ENCODE measurements at regions not wholly inside any gene's neighbourhood (a gene's known extent, or its start where the extent isn't known, plus 50 kb on each side); places are given as distances from the start of the nearest gene placed in this dataset.

GRCh38 chr5:152488869-152489268, 83.8 kb upstream of the NMUR2 start:
- Mint-ChIP-seq H3K27ac (no peak overlapping the region), H3K4me1 (peaks cover 0 to 4% of the 10 kb centered on the region in 2 donors), H3K27me3 (ENCODE audit: low read depth in 2 of 2) (peaks cover 3 to 6% of the 10 kb centered on the region in 2 donors), H3K9me3 (no peaks in the 10 kb centered on the region), H3K4me3 (no peak overlapping the region), H3K36me3 (no peaks in the 10 kb centered on the region)
- Histone ChIP-seq H3K4me3 (ENCODE audit: low read length) (no peak overlapping the region), H3K9me3 (ENCODE audit: control insufficient read depth, insufficient read depth, low read length) (no peaks in the 10 kb centered on the region), H3K27ac (ENCODE audit: low read length) (no peak overlapping the region), H3K27me3 (ENCODE audit: control insufficient read depth, insufficient read depth, low read length) (no peaks in the 10 kb centered on the region), H3K4me1 (ENCODE audit: control insufficient read depth, insufficient read depth, low read length) (no peaks in the 10 kb centered on the region), H3K36me3 (ENCODE audit: control insufficient read depth, insufficient read depth, low read length) (no peaks in the 10 kb centered on the region)
- DNase-seq: no peak
- intact Hi-C loops (cut with micrococcal nuclease): no loop called here
- no peak for ATAC-seq
- TF ChIP-seq CTCF (IDR thresholded peaks at IDR 0.05): no peak
- WGBS (ENCODE audit: insufficient coverage): 37% methylated on average over 2 of the region's 2 CpGs

GRCh38 chr5:152499814-152500535, 94.9 kb upstream of the NMUR2 start:
- H3K27ac ChIP-seq (ENCODE audit: low read length): no peak overlapping the region
- intact Hi-C loops (cut with micrococcal nuclease): no loop called here
- H3K9me3 ChIP-seq (ENCODE audit: control insufficient read depth, insufficient read depth, low read length): no peaks in the 10 kb centered on the region
- ATAC-seq (no peak), DNase-seq (no peak)
- no peak overlapping the region for H3K4me3 ChIP-seq (ENCODE audit: low read length)
- peaks cover 6 to 27% of the 10 kb centered on the region in 2 donors for H3K27me3 Mint-ChIP-seq (ENCODE audit: low read depth in 2 of 2)
- H3K36me3 Mint-ChIP-seq: no peaks in the 10 kb centered on the region
- no peak overlapping the region for H3K27ac Mint-ChIP-seq
- H3K4me3 Mint-ChIP-seq: no peak overlapping the region
- no peaks in the 10 kb centered on the region for H3K27me3 ChIP-seq (ENCODE audit: control insufficient read depth, insufficient read depth, low read length)
- H3K4me1 Mint-ChIP-seq: no peaks in the 10 kb centered on the region
- H3K36me3 ChIP-seq (ENCODE audit: control insufficient read depth, insufficient read depth, low read length): no peaks in the 10 kb centered on the region
- H3K4me1 ChIP-seq (ENCODE audit: control insufficient read depth, insufficient read depth, low read length): no peaks in the 10 kb centered on the region
- WGBS (ENCODE audit: insufficient coverage): 84% methylated on average over 2 of the region's 4 CpGs
- no peaks in the 10 kb centered on the region for H3K9me3 Mint-ChIP-seq
- no peak for TF ChIP-seq CTCF (IDR thresholded peaks at IDR 0.05)

GRCh38 chr5:152501294-152501693, 96.2 kb upstream of the NMUR2 start:
- Mint-ChIP-seq H3K9me3 (no peaks in the 10 kb centered on the region), H3K27ac (no peak overlapping the region), H3K36me3 (no peaks in the 10 kb centered on the region), H3K27me3 (ENCODE audit: low read depth in 2 of 2) (peaks cover 3 to 20% of the 10 kb centered on the region in 2 donors), H3K4me3 (no peak overlapping the region), H3K4me1 (peaks cover 0 to 4% of the 10 kb centered on the region in 2 donors)
- no peaks in the 10 kb centered on the region for H3K27me3 ChIP-seq (ENCODE audit: control insufficient read depth, insufficient read depth, low read length)
- no peaks in the 10 kb centered on the region for H3K4me1 ChIP-seq (ENCODE audit: control insufficient read depth, insufficient read depth, low read length)
- intact Hi-C loops (cut with micrococcal nuclease): no loop called here
- no peaks in the 10 kb centered on the region for H3K9me3 ChIP-seq (ENCODE audit: control insufficient read depth, insufficient read depth, low read length)
- no peak overlapping the region for H3K4me3 ChIP-seq (ENCODE audit: low read length)
- no peak for TF ChIP-seq CTCF (IDR thresholded peaks at IDR 0.05)
- DNase-seq (no peak), ATAC-seq (no peak)
- 89% methylated on average over 2 of the region's 2 CpGs for WGBS (ENCODE audit: insufficient coverage)
- no peaks in the 10 kb centered on the region for H3K36me3 ChIP-seq (ENCODE audit: control insufficient read depth, insufficient read depth, low read length)
- no peak overlapping the region for H3K27ac ChIP-seq (ENCODE audit: low read length)

- no peak for TF ChIP-seq CTCF (IDR thresholded peaks at IDR 0.05)
- ATAC-seq (no peak), DNase-seq (no peak)
- intact Hi-C loops (cut with micrococcal nuclease): no loop called here
- H3K36me3 ChIP-seq (ENCODE audit: control insufficient read depth, insufficient read depth, low read length): no peaks in the 10 kb centered on the region
- Mint-ChIP-seq H3K4me3 (no peak overlapping the region), H3K9me3 (no peaks in the 10 kb centered on the region), H3K27me3 (ENCODE audit: low read depth in 2 of 2) (peaks cover 5 to 28% of the 10 kb centered on the region in 2 donors), H3K36me3 (no peaks in the 10 kb centered on the region), H3K27ac (no peak overlapping the region), H3K4me1 (peaks cover 0 to 4% of the 10 kb centered on the region in 2 donors)
- no peaks in the 10 kb centered on the region for H3K27me3 ChIP-seq (ENCODE audit: control insufficient read depth, insufficient read depth, low read length)
- 86% methylated on average over 3 of the region's 3 CpGs for WGBS (ENCODE audit: insufficient coverage)
- H3K4me1 ChIP-seq (ENCODE audit: control insufficient read depth, insufficient read depth, low read length): no peaks in the 10 kb centered on the region
- H3K27ac ChIP-seq (ENCODE audit: low read length): no peak overlapping the region
- H3K9me3 ChIP-seq (ENCODE audit: control insufficient read depth, insufficient read depth, low read length): no peaks in the 10 kb centered on the region
- no peak overlapping the region for H3K4me3 ChIP-seq (ENCODE audit: low read length)
These were observed 98.1 kb upstream of the NMUR2 start for GRCh38 chr5:152503206-152503605.

Measured in natural killer cell (primary cell).